ENCODE measurements at regions not wholly inside any gene's neighbourhood (a gene's known extent, or its start where the extent isn't known, plus 50 kb on each side); places are given as distances from the start of the nearest gene placed in this dataset.

- no peak overlapping the region for H3K4me3 ChIP-seq (ENCODE audit: low read depth in 1 of 2, low read length in 2 of 2)
- H3K4me1 ChIP-seq (ENCODE audit: control insufficient read depth in 1 of 2, insufficient read depth in 2 of 2, low read length in 2 of 2): peaks cover 11 to 13% of the 10 kb centered on the region in 2 donors
- no peaks in the 10 kb centered on the region for H3K9me3 ChIP-seq (ENCODE audit: control insufficient read depth in 1 of 2, low read length in 2 of 2)
- H3K36me3 ChIP-seq (ENCODE audit: control insufficient read depth in 1 of 2, insufficient read depth in 2 of 2, low read length in 2 of 2): no peaks in the 10 kb centered on the region
- no peaks in the 10 kb centered on the region for H3K27me3 ChIP-seq (ENCODE audit: control insufficient read depth in 1 of 2, insufficient read depth in 2 of 2, low read length in 2 of 2)
- no peak overlapping the region for H3K9ac ChIP-seq (ENCODE audit: low read depth in 1 of 2, low read length in 2 of 2)
- no peak overlapping the region for H3K27ac ChIP-seq (ENCODE audit: low read depth, low read length)
These were observed 1209.8 kb downstream of the REEP3 start for GRCh38 chr10:64731016-64731415.

DNA sequence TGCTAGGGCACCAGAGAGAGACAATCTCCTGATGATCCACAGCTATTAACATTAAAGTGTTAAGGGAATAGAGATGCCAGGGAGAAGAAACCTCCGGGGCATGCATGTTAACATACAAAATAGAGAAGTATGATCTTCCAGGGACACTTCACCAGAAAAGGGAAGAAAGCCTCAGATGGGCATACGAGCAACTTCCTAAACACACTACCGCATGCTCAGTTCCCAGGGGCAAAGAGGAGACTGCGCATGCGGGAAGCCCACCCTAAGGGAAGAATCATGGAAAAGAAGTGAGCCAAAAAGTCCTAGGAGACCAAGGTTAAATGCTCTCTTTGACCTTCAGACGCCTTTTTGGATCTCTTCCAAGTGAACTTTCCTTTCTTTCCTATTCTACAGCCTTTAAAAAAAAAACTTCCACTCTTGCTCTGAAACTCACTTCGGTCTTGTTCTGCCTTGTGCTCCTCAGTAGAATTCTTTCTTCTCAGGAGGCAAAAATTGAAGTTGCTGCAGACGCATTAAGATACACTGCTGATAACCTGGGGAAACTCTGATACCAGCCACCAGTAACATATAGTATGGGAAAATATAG is 1211.3 kb downstream of the REEP3 start:
- Histone ChIP-seq H3K4me3 (ENCODE audit: low read depth in 1 of 2, low read length in 2 of 2) (no peak overlapping the region), H3K27me3 (ENCODE audit: control insufficient read depth in 1 of 2, insufficient read depth in 2 of 2, low read length in 2 of 2) (no peaks in the 10 kb centered on the region), H3K9ac (ENCODE audit: low read depth in 1 of 2, low read length in 2 of 2) (no peak overlapping the region), H3K4me1 (ENCODE audit: control insufficient read depth in 1 of 2, insufficient read depth in 2 of 2, low read length in 2 of 2) (peaks cover 11 to 13% of the 10 kb centered on the region in 2 donors), H3K9me3 (ENCODE audit: control insufficient read depth in 1 of 2, low read length in 2 of 2) (no peaks in the 10 kb centered on the region), H3K27ac (ENCODE audit: low read depth, low read length) (no peak overlapping the region), H3K36me3 (ENCODE audit: control insufficient read depth in 1 of 2, insufficient read depth in 2 of 2, low read length in 2 of 2) (no peaks in the 10 kb centered on the region)

GRCh38 chr10:64733980-64734379 is 1212.8 kb downstream of the REEP3 start:
- Histone ChIP-seq H3K9me3 (ENCODE audit: control insufficient read depth in 1 of 2, low read length in 2 of 2) (no peaks in the 10 kb centered on the region), H3K27me3 (ENCODE audit: control insufficient read depth in 1 of 2, insufficient read depth in 2 of 2, low read length in 2 of 2) (no peaks in the 10 kb centered on the region), H3K36me3 (ENCODE audit: control insufficient read depth in 1 of 2, insufficient read depth in 2 of 2, low read length in 2 of 2) (no peaks in the 10 kb centered on the region), H3K4me1 (ENCODE audit: control insufficient read depth in 1 of 2, insufficient read depth in 2 of 2, low read length in 2 of 2) (peaks cover 11 to 13% of the 10 kb centered on the region in 2 donors), H3K9ac (ENCODE audit: low read depth in 1 of 2, low read length in 2 of 2) (no peak overlapping the region), H3K4me3 (ENCODE audit: low read depth in 1 of 2, low read length in 2 of 2) (no peak overlapping the region), H3K27ac (ENCODE audit: low read depth, low read length) (no peak overlapping the region)

- no peaks in the 10 kb centered on the region for H3K36me3 ChIP-seq (ENCODE audit: control insufficient read depth in 1 of 2, insufficient read depth in 2 of 2, low read length in 2 of 2)
- H3K27ac ChIP-seq (ENCODE audit: low read depth, low read length): no peak overlapping the region
- no peaks in the 10 kb centered on the region for H3K9me3 ChIP-seq (ENCODE audit: control insufficient read depth in 1 of 2, low read length in 2 of 2)
- H3K4me3 ChIP-seq (ENCODE audit: low read depth in 1 of 2, low read length in 2 of 2): no peak overlapping the region
- H3K9ac ChIP-seq (ENCODE audit: low read depth in 1 of 2, low read length in 2 of 2): no peak overlapping the region
- no peaks in the 10 kb centered on the region for H3K27me3 ChIP-seq (ENCODE audit: control insufficient read depth in 1 of 2, insufficient read depth in 2 of 2, low read length in 2 of 2)
- H3K4me1 ChIP-seq (ENCODE audit: control insufficient read depth in 1 of 2, insufficient read depth in 2 of 2, low read length in 2 of 2): no peaks in the 10 kb centered on the region
These were observed 1217.3 kb downstream of the REEP3 start for GRCh38 chr10:64738462-64738861.

- Histone ChIP-seq H3K4me3 (ENCODE audit: low read depth in 1 of 2, low read length in 2 of 2) (no peak overlapping the region), H3K36me3 (ENCODE audit: control insufficient read depth in 1 of 2, insufficient read depth in 2 of 2, low read length in 2 of 2) (no peaks in the 10 kb centered on the region), H3K4me1 (ENCODE audit: control insufficient read depth in 1 of 2, insufficient read depth in 2 of 2, low read length in 2 of 2) (no peaks in the 10 kb centered on the region), H3K9ac (ENCODE audit: low read depth in 1 of 2, low read length in 2 of 2) (no peak overlapping the region), H3K27ac (ENCODE audit: low read depth, low read length) (no peak overlapping the region), H3K27me3 (ENCODE audit: control insufficient read depth in 1 of 2, insufficient read depth in 2 of 2, low read length in 2 of 2) (no peaks in the 10 kb centered on the region), H3K9me3 (ENCODE audit: control insufficient read depth in 1 of 2, low read length in 2 of 2) (no peaks in the 10 kb centered on the region)
These were observed 1224.4 kb downstream of the REEP3 start for GRCh38 chr10:64745565-64745964.

DNA sequence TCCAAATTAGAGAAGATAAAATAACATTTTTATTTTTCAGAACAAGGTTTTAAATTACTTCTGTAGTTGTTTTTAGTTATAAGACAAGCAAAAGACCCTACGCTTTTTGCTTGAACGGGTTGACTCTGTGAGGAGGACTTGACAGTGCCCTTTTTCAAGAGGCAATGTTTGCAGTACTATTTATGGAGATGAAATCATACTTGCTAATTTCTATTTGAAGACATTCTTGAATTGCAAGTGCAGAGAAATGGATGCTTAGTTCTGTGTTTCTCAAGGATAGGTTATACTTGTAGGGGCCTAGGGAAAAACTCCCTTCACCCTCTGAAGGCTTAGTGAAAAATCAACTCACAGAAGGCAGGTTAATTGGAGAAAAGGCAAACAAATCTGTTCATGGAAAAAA is 1229.5 kb downstream of the REEP3 start:
- Histone ChIP-seq H3K27me3 (ENCODE audit: control insufficient read depth in 1 of 2, insufficient read depth in 2 of 2, low read length in 2 of 2) (no peaks in the 10 kb centered on the region), H3K4me1 (ENCODE audit: control insufficient read depth in 1 of 2, insufficient read depth in 2 of 2, low read length in 2 of 2) (no peaks in the 10 kb centered on the region), H3K27ac (ENCODE audit: low read depth, low read length) (no peak overlapping the region), H3K9me3 (ENCODE audit: control insufficient read depth in 1 of 2, low read length in 2 of 2) (no peaks in the 10 kb centered on the region), H3K4me3 (ENCODE audit: low read depth in 1 of 2, low read length in 2 of 2) (no peak overlapping the region), H3K9ac (ENCODE audit: low read depth in 1 of 2, low read length in 2 of 2) (no peak overlapping the region), H3K36me3 (ENCODE audit: control insufficient read depth in 1 of 2, insufficient read depth in 2 of 2, low read length in 2 of 2) (no peaks in the 10 kb centered on the region)

DNA sequence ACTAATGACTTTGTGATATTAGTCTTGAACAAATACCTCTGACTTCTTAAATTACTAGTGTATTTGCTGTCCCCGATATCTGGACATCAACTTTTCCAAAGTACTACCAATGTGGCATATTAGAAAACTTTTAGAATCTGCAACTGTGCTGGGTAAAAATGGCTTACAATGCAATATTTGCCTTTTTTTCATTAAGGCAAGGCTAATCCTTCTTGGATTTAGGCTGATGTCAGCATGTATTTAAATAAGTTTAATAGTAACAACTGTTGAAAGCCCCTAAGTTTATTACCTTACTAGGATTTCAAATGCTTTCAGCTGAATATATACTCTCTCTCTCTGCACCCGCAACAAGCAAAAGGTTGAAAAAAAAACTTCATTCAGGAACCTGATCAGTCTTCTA is 1232.3 kb downstream of the REEP3 start:
- Histone ChIP-seq H3K36me3 (ENCODE audit: control insufficient read depth in 1 of 2, insufficient read depth in 2 of 2, low read length in 2 of 2) (no peaks in the 10 kb centered on the region), H3K9me3 (ENCODE audit: control insufficient read depth in 1 of 2, low read length in 2 of 2) (no peaks in the 10 kb centered on the region), H3K4me3 (ENCODE audit: low read depth in 1 of 2, low read length in 2 of 2) (no peak overlapping the region), H3K4me1 (ENCODE audit: control insufficient read depth in 1 of 2, insufficient read depth in 2 of 2, low read length in 2 of 2) (no peaks in the 10 kb centered on the region), H3K9ac (ENCODE audit: low read depth in 1 of 2, low read length in 2 of 2) (no peak overlapping the region), H3K27ac (ENCODE audit: low read depth, low read length) (no peak overlapping the region), H3K27me3 (ENCODE audit: control insufficient read depth in 1 of 2, insufficient read depth in 2 of 2, low read length in 2 of 2) (no peaks in the 10 kb centered on the region)

- Histone ChIP-seq H3K36me3 (ENCODE audit: control insufficient read depth in 1 of 2, insufficient read depth in 2 of 2, low read length in 2 of 2) (no peaks in the 10 kb centered on the region), H3K4me1 (ENCODE audit: control insufficient read depth in 1 of 2, insufficient read depth in 2 of 2, low read length in 2 of 2) (no peaks in the 10 kb centered on the region), H3K9ac (ENCODE audit: low read depth in 1 of 2, low read length in 2 of 2) (no peak overlapping the region), H3K9me3 (ENCODE audit: control insufficient read depth in 1 of 2, low read length in 2 of 2) (no peaks in the 10 kb centered on the region), H3K4me3 (ENCODE audit: low read depth in 1 of 2, low read length in 2 of 2) (no peak overlapping the region), H3K27ac (ENCODE audit: low read depth, low read length) (no peak overlapping the region), H3K27me3 (ENCODE audit: control insufficient read depth in 1 of 2, insufficient read depth in 2 of 2, low read length in 2 of 2) (no peaks in the 10 kb centered on the region)
These were observed 1239.2 kb downstream of the REEP3 start for GRCh38 chr10:64760371-64760770.

- Histone ChIP-seq H3K9ac (ENCODE audit: low read depth in 1 of 2, low read length in 2 of 2) (no peak overlapping the region), H3K36me3 (ENCODE audit: control insufficient read depth in 1 of 2, insufficient read depth in 2 of 2, low read length in 2 of 2) (no peaks in the 10 kb centered on the region), H3K27ac (ENCODE audit: low read depth, low read length) (no peak overlapping the region), H3K27me3 (ENCODE audit: control insufficient read depth in 1 of 2, insufficient read depth in 2 of 2, low read length in 2 of 2) (no peaks in the 10 kb centered on the region), H3K4me1 (ENCODE audit: control insufficient read depth in 1 of 2, insufficient read depth in 2 of 2, low read length in 2 of 2) (no peaks in the 10 kb centered on the region), H3K4me3 (ENCODE audit: low read depth in 1 of 2, low read length in 2 of 2) (no peak overlapping the region), H3K9me3 (ENCODE audit: control insufficient read depth in 1 of 2, low read length in 2 of 2) (no peaks in the 10 kb centered on the region)
These were observed 1241.7 kb downstream of the REEP3 start for GRCh38 chr10:64762861-64763260.

- no peak overlapping the region for H3K9ac ChIP-seq (ENCODE audit: low read depth in 1 of 2, low read length in 2 of 2)
- H3K27me3 ChIP-seq (ENCODE audit: control insufficient read depth in 1 of 2, insufficient read depth in 2 of 2, low read length in 2 of 2): no peaks in the 10 kb centered on the region
- no peak overlapping the region for H3K27ac ChIP-seq (ENCODE audit: low read depth, low read length)
- H3K4me1 ChIP-seq (ENCODE audit: control insufficient read depth in 1 of 2, insufficient read depth in 2 of 2, low read length in 2 of 2): no peaks in the 10 kb centered on the region
- H3K4me3 ChIP-seq (ENCODE audit: low read depth in 1 of 2, low read length in 2 of 2): no peak overlapping the region
- no peaks in the 10 kb centered on the region for H3K36me3 ChIP-seq (ENCODE audit: control insufficient read depth in 1 of 2, insufficient read depth in 2 of 2, low read length in 2 of 2)
- no peaks in the 10 kb centered on the region for H3K9me3 ChIP-seq (ENCODE audit: control insufficient read depth in 1 of 2, low read length in 2 of 2)
These were observed 1244.3 kb downstream of the REEP3 start for GRCh38 chr10:64765498-64765897.
